C4-2B (cell line): ENCODE measurements at regions not wholly inside any gene's neighbourhood (a gene's known extent, or its start where the extent isn't known, plus 50 kb on each side); places are given as distances from the start of the nearest gene placed in this dataset.

Source experiments
- H3K27ac ChIP-seq: fragments of 450-650 bp; 2 replicates; pipeline ENCODE4 v1.5.1; 2017
- ZFX ChIP-seq: fragments of 450-650 bp; IDR thresholded peaks from 2 replicates; pipeline ENCODE4 v1.6.1; 2017
- TF ChIP-seq, protein P1 (sequence below): fragments of 450-650 bp; conservative IDR thresholded peaks from 2 replicates; pipeline ENCODE4 v1.5.1; 2017; ENCODE audit warnings: mild to moderate bottlenecking

DNA sequence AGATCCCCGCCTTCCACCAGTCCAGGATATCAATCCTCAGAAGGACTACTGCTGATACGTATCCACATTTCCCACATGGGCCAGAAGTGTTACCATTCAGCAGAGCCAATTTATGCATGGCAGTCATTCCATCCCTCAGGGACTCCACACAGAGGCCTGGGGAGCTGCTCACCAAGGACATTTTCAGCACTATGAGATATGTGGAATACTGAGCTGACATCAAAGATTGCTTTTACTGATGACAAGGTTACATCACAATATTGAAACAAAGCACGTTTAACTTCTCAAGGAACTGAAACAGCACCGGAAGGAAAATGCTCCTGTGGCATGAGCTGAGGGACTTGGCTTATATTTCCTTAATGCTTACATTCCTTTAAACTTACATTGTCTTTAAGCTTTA lies 335.1 kb downstream of the BMPER start:
- no peak for TF ChIP-seq ZFX
- TF ChIP-seq, protein P1, sequence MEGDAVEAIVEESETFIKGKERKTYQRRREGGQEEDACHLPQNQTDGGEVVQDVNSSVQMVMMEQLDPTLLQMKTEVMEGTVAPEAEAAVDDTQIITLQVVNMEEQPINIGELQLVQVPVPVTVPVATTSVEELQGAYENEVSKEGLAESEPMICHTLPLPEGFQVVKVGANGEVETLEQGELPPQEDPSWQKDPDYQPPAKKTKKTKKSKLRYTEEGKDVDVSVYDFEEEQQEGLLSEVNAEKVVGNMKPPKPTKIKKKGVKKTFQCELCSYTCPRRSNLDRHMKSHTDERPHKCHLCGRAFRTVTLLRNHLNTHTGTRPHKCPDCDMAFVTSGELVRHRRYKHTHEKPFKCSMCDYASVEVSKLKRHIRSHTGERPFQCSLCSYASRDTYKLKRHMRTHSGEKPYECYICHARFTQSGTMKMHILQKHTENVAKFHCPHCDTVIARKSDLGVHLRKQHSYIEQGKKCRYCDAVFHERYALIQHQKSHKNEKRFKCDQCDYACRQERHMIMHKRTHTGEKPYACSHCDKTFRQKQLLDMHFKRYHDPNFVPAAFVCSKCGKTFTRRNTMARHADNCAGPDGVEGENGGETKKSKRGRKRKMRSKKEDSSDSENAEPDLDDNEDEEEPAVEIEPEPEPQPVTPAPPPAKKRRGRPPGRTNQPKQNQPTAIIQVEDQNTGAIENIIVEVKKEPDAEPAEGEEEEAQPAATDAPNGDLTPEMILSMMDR, result no peak
- no peak overlapping the region for H3K27ac ChIP-seq

DNA sequence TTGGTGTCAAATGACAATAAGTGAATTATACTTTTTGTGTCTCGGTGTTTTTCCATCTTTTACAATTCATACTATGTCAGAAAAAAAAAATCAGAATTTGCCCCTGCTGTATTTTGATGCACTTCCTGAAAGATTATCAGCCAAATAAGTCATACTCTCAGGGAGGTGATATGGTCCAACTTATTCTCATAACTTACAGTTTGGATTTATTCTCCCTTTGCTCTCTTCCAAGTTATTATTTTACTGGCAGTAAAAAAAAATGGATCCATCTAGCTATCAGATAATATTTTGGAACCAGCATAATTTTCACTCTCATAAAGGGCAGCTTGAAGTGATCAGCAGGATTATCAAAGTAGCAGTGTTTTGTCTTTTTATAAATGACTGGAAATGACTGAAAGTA lies 337.1 kb downstream of the BMPER start:
- TF ChIP-seq ZFX, result no peak
- TF ChIP-seq, protein P1, result no peak
- no peak overlapping the region for H3K27ac ChIP-seq

DNA sequence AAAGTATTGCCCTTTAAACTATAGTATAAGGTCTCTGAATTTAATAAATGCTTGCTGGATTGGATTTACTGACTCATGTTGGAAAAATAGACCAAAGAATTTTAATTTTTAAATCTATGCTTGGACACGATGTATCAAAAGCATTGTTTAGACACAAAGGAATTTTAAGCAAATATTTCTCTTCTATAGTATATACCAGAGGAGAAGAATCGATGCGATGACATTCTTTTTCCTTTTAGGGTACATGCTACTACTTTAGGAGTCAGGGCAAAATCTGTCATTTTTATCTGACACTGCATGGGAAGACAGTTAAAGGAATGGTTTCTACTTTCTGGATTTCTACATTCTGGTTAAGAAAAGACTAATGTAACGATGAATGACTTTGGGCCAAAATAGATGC lies 339.9 kb downstream of the BMPER start:
- H3K27ac ChIP-seq, result no peak overlapping the region
- TF ChIP-seq, protein P1, result no peak
- TF ChIP-seq ZFX, result no peak

DNA sequence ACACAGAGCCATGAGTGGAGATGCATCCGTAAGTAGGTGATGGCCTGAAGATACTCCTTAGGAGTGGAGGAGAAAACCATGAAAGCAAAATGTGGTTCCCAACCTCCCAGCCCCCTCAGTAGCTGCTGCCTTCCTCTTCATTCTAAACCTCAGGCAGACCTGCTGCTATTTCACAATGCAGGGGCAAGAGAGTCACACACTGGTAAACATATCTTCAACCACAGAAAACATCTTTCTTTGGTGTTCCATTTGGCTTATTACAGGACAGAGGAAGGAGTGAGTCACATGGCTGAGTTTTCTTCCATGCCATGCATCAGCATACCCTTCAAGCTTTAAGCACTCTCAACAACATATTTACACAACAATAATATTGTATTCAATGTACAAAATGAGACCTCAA lies 342.1 kb downstream of the BMPER start:
- H3K27ac ChIP-seq, result no peak overlapping the region
- TF ChIP-seq, protein P1, result no peak
- TF ChIP-seq ZFX, result no peak

DNA sequence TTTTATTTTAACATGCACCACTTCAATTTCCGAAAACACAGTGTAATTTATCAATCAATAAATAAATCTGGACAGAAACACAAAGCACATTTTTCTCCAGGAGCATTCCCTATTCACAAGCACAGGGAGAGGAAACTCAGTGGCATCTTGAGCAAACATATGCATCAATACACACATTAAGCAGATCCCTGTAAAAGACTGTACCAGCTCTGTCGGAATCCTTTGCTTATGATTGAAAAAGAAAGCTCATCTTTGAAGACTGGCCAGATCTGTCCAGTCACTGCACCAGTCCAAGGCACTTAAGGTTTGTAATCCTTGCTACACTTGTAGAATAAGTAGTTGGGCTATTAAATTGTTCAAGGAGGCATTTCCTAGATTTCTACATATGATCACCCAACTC lies 343.9 kb downstream of the BMPER start:
- no peak overlapping the region for H3K27ac ChIP-seq
- TF ChIP-seq ZFX, result no peak
- TF ChIP-seq, protein P1, result no peak

DNA sequence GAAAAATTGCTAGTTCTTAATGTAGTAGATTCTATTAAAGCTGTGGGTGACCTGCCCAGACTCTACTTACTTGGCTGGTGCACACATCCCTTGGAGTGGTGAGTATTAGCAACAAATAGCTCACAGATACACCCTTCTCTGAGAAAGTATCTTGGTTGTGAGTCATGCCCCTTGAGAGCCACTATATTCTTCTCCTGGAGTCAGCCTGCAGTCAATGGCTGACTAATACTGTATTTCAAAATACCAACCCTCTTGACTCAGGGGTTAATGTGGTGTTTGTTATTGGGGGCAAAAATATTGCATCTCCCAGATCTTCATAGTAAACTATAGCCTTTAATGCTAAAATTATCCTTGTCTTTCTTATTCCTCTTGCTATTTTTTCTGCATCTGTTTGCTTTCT lies 354.9 kb downstream of the BMPER start:
- no peak overlapping the region for H3K27ac ChIP-seq
- TF ChIP-seq, protein P1, result no peak
- no peak for TF ChIP-seq ZFX

DNA sequence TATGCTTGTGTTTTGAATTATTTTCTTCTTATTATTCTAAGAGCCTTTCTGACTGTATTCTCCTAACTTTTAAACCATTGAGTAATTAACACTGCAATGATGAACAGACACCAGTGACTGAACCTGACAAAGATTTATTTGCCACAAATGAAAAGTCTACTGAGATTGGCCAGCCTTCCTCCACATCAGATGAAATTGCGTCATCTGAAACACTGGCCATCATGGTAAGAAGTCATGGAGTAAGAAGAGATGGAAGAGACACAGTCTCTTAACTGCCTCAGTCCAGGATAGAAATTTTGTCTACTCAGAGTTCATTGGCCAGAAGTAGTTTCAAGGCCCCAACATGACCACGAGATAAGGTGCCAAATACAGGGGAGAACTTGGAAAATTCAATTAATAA lies 357.8 kb downstream of the BMPER start:
- H3K27ac ChIP-seq, result no peak overlapping the region

More for the DNA sequence above, 357.8 kb downstream of the BMPER start:
- TF ChIP-seq, protein P1, result no peak
- no peak for TF ChIP-seq ZFX
